ENCODE measurements at regions not wholly inside any gene's neighbourhood (a gene's known extent, or its start where the extent isn't known, plus 50 kb on each side); places are given as distances from the start of the nearest gene placed in this dataset.
A peak's percentile ranks its signal among the peaks of the same experiment; 100 is the strongest.
"Not testable (repeated sequence)": the region's sequence is repeated elsewhere in the genome, so short reads cannot be mapped to it uniquely, and the experiment has no call there.

DNA sequence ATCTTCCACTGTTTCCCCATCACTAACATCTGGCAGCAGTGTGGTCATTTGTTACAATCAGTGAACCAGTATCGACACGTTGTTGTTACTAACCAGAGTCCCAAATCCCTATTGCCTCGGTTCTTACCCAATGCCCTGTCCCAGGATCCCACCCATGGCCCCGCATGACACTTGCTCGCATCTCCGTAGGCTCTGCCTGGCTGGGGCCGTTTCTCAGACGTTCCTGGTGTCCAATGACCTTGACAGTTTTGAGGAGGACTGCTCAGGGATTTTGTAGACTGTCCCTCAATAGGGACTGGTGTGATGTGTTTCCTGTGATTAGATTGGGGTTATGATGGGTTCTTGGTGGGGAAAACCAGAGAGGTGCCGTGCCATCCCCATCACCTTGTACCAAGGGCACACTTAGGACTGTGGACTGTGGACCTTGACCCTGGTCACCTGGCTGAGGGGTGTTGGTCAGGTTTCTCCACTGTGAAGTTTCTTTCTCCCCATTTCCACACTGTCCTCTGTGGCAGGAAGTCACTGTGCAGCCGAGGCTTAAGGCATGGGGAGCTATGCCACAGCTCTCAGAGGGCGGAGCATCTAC lies 108.4 kb downstream of the ADRA2C start:
- Histone ChIP-seq H3K4me1 (ENCODE audit: control insufficient read depth in 1 of 2, insufficient read depth in 2 of 2, low read length in 2 of 2) (no peaks in the 10 kb centered on the region), H3K9me3 (replicated peaks in 1 of 2; ENCODE audit: control insufficient read depth in 1 of 2, insufficient read depth in 1 of 2, low read length in 2 of 2) (peaks cover 3 to 8% of the 10 kb centered on the region in 2 donors), H3K9ac (ENCODE audit: insufficient read depth, low read length, poor library complexity, severe bottlenecking) (no peak overlapping the region), H2AFZ (ENCODE audit: insufficient read depth, low read depth, low read length, poor library complexity, severe bottlenecking) (no peak overlapping the region), H3K4me3 (replicated peaks in 1 of 3; ENCODE audit: low read depth in 2 of 3, low read length in 3 of 3) (no peak overlapping the region), H4K20me1 (ENCODE audit: insufficient read depth, low read length) (no peaks in the 10 kb centered on the region), H3K27ac (ENCODE audit: low read depth in 1 of 2, low read length in 2 of 2) (no peak overlapping the region), H3K36me3 (replicated peaks in 1 of 2; ENCODE audit: control insufficient read depth in 1 of 2, insufficient read depth in 2 of 2, low read length in 2 of 2) (no peaks in the 10 kb centered on the region), H3K27me3 (ENCODE audit: control insufficient read depth in 2 of 2, insufficient read depth in 2 of 2, low read length in 2 of 2) (peaks cover 11 to 44% of the 10 kb centered on the region in 2 donors), H3K79me2 (ENCODE audit: insufficient read depth, low read length) (no peaks in the 10 kb centered on the region), H3K4me2 (replicated peaks; ENCODE audit: extremely low read depth, low read length, poor library complexity, severe bottlenecking) (no peak overlapping the region)
- intact Hi-C loops (cut with micrococcal nuclease): no loop called here
- no peak for DNase-seq
- WGBS (ENCODE audit: insufficient coverage): 75% methylated on average over 8 of the region's 11 CpGs
- peaks cover 50 to 73% (median 67%) of the 10 kb centered on the region in 3 donors for H3K27me3 Mint-ChIP-seq (ENCODE audit: low read depth in 3 of 3)
- H3K4me3 Mint-ChIP-seq: no peak overlapping the region
- TF ChIP-seq CTCF (IDR thresholded peaks at IDR 0.05): no peak
- peaks cover 5% of the 10 kb centered on the region for H3K4me1 Mint-ChIP-seq
- H3K9me3 Mint-ChIP-seq: peaks cover 7 to 17% (median 13%) of the 10 kb centered on the region in 7 donors
- peaks cover 0 to 3% of the 10 kb centered on the region in 2 donors for H3K36me3 Mint-ChIP-seq
- peak overlapping the region in 1 of 7 donors; percentile 2 for H3K27ac Mint-ChIP-seq

GRCh38 chr4:3875466-3875865 lies 109.3 kb downstream of the ADRA2C start:
- H2AFZ ChIP-seq (ENCODE audit: insufficient read depth, low read depth, low read length, poor library complexity, severe bottlenecking): no peak overlapping the region
- no peaks in the 10 kb centered on the region for H3K79me2 ChIP-seq (ENCODE audit: insufficient read depth, low read length)
- Mint-ChIP-seq H3K36me3 (peaks cover 0 to 3% of the 10 kb centered on the region in 2 donors), H3K9me3 (peaks cover 7 to 17% (median 13%) of the 10 kb centered on the region in 7 donors), H3K27ac (no peak overlapping the region), H3K4me3 (peak overlapping the region in 1 of 2 donors; percentile 15), H3K4me1 (peaks cover 10% of the 10 kb centered on the region), H3K27me3 (ENCODE audit: low read depth in 3 of 3) (peaks cover 54 to 77% (median 67%) of the 10 kb centered on the region in 3 donors)
- WGBS (ENCODE audit: insufficient coverage): 72% methylated on average over 4 of the region's 4 CpGs
- no peak overlapping the region for H3K4me2 ChIP-seq (replicated peaks; ENCODE audit: extremely low read depth, low read length, poor library complexity, severe bottlenecking)
- no peaks in the 10 kb centered on the region for H4K20me1 ChIP-seq (ENCODE audit: insufficient read depth, low read length)
- no peak overlapping the region for H3K4me3 ChIP-seq (replicated peaks in 1 of 3; ENCODE audit: low read depth in 2 of 3, low read length in 3 of 3)
- peaks cover 3 to 8% of the 10 kb centered on the region in 2 donors for H3K9me3 ChIP-seq (replicated peaks in 1 of 2; ENCODE audit: control insufficient read depth in 1 of 2, insufficient read depth in 1 of 2, low read length in 2 of 2)
- TF ChIP-seq CTCF (IDR thresholded peaks at IDR 0.05): no peak
- DNase-seq: no peak
- no peaks in the 10 kb centered on the region for H3K36me3 ChIP-seq (replicated peaks in 1 of 2; ENCODE audit: control insufficient read depth in 1 of 2, insufficient read depth in 2 of 2, low read length in 2 of 2)
- no peak overlapping the region for H3K27ac ChIP-seq (ENCODE audit: low read depth in 1 of 2, low read length in 2 of 2)
- H3K27me3 ChIP-seq (ENCODE audit: control insufficient read depth in 2 of 2, insufficient read depth in 2 of 2, low read length in 2 of 2): peaks cover 19 to 52% of the 10 kb centered on the region in 2 donors
- intact Hi-C loops (cut with micrococcal nuclease): no loop called here
- no peak overlapping the region for H3K9ac ChIP-seq (ENCODE audit: insufficient read depth, low read length, poor library complexity, severe bottlenecking)
- no peaks in the 10 kb centered on the region for H3K4me1 ChIP-seq (ENCODE audit: control insufficient read depth in 1 of 2, insufficient read depth in 2 of 2, low read length in 2 of 2)

DNA sequence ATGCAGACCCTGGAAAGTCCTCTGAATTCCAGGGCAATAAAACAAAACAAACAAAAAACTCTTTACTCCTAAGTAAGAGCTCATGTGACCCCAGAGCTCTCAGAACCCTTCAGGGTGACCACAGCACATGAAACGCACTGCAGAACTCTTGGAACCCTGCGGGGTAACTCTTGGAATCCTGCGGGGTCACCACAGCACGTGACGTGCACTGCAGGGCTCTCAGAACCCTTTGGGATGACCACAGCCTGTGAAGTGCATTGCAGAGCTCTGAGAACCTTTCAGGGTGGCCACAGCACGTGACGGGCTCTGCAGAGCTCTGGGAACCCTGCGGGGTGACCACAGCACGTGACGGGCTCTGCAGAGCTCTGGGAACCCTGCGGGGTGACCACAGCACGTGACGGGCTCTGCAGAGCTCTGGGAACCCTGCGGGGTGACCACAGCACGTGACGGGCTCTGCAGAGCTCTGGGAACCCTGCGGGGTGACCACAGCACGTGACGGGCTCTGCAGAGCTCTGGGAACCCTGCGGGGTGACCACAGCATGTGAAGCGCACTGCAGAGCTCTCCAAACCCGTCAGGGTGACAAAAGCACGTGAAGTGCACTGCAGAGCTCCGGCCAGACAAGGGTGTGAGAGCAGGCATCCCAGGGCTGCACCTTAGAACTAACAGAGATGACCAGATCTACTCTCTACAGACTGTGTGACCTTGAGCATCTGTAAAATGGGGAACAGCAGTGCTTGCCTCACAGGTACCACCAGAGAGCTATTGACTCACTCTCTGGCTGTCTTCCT lies 110.1 kb downstream of the ADRA2C start:
- H2AFZ ChIP-seq (ENCODE audit: insufficient read depth, low read depth, low read length, poor library complexity, severe bottlenecking): not testable (repeated sequence)
- 82% methylated on average over 12 of the region's 24 CpGs for WGBS (ENCODE audit: insufficient coverage)
- peaks cover 20 to 50% of the 10 kb centered on the region in 2 donors for H3K27me3 ChIP-seq (ENCODE audit: control insufficient read depth in 2 of 2, insufficient read depth in 2 of 2, low read length in 2 of 2)

More for the DNA sequence above, 110.1 kb downstream of the ADRA2C start:
- H3K79me2 ChIP-seq (ENCODE audit: insufficient read depth, low read length); H3K9ac ChIP-seq (ENCODE audit: insufficient read depth, low read length, poor library complexity, severe bottlenecking); H3K4me3 ChIP-seq (replicated peaks in 1 of 3; ENCODE audit: low read depth in 2 of 3, low read length in 3 of 3); H3K36me3 Mint-ChIP-seq; H4K20me1 ChIP-seq (ENCODE audit: insufficient read depth, low read length); H3K4me1 ChIP-seq (ENCODE audit: control insufficient read depth in 1 of 2, insufficient read depth in 2 of 2, low read length in 2 of 2); H3K4me3 Mint-ChIP-seq; intact Hi-C loops (cut with micrococcal nuclease); H3K27ac ChIP-seq (ENCODE audit: low read depth in 1 of 2, low read length in 2 of 2); H3K4me2 ChIP-seq (replicated peaks; ENCODE audit: extremely low read depth, low read length, poor library complexity, severe bottlenecking); H3K4me1 Mint-ChIP-seq; H3K9me3 ChIP-seq (replicated peaks in 1 of 2; ENCODE audit: control insufficient read depth in 1 of 2, insufficient read depth in 1 of 2, low read length in 2 of 2); H3K36me3 ChIP-seq (replicated peaks in 1 of 2; ENCODE audit: control insufficient read depth in 1 of 2, insufficient read depth in 2 of 2, low read length in 2 of 2); DNase-seq; H3K27ac Mint-ChIP-seq: not testable (repeated sequence)
- peaks cover 54 to 76% (median 67%) of the 10 kb centered on the region in 3 donors for H3K27me3 Mint-ChIP-seq (ENCODE audit: low read depth in 3 of 3)
- H3K9me3 Mint-ChIP-seq: peaks cover 7 to 17% (median 13%) of the 10 kb centered on the region in 7 donors
